NOMO-1 (cell line): ENCODE measurements at regions not wholly inside any gene's neighbourhood (a gene's known extent, or its start where the extent isn't known, plus 50 kb on each side); places are given as distances from the start of the nearest gene placed in this dataset.

ENCODE experiments used
- DNase-seq, 2 experiments: peaks; one replicate each; lab custom pipeline; 2025; ENCODE audit not compliant: unreplicated experiment in 2 of 2; lab: John Stamatoyannopoulos, UW

GRCh38 chr12:115243933-115244628 is 560.1 kb upstream of the TBX3 start:
- no peak for DNase-seq

GRCh38 chr12:115240251-115240650 is 556.3 kb upstream of the TBX3 start:
- DNase-seq, result no peak

GRCh38 chr12:115235880-115236279 is 551.9 kb upstream of the TBX3 start:
- no peak for DNase-seq

- DNase-seq, result no peak
Measured at GRCh38 chr12:115233891-115234543, 550.0 kb upstream of the TBX3 start.

- no peak for DNase-seq
Measured at GRCh38 chr12:115232455-115233156, 548.6 kb upstream of the TBX3 start.

- no peak for DNase-seq
Measured at GRCh38 chr12:115230606-115231005, 546.6 kb upstream of the TBX3 start.

- DNase-seq, result no peak
Measured at GRCh38 chr12:115229517-115229916, 545.5 kb upstream of the TBX3 start.

GRCh38 chr12:115228434-115228833 is 544.5 kb upstream of the TBX3 start:
- no peak for DNase-seq

- no peak for DNase-seq
Measured at GRCh38 chr12:115227137-115227615, 543.2 kb upstream of the TBX3 start.

- DNase-seq, result no peak
Measured at GRCh38 chr12:115225845-115226244, 541.9 kb upstream of the TBX3 start.

- DNase-seq, result no peak
Measured at GRCh38 chr12:115223991-115224390, 540.0 kb upstream of the TBX3 start.

- no peak for DNase-seq
Measured at GRCh38 chr12:115223322-115223721, 539.3 kb upstream of the TBX3 start.

GRCh38 chr12:115222220-115222619 is 538.2 kb upstream of the TBX3 start:
- DNase-seq, result no peak

- DNase-seq, result no peak
Measured at GRCh38 chr12:115216301-115216700, 532.3 kb upstream of the TBX3 start.

GRCh38 chr12:115215544-115215943 is 531.6 kb upstream of the TBX3 start:
- no peak for DNase-seq

- DNase-seq, result no peak
Measured at GRCh38 chr12:115213538-115214016, 529.6 kb upstream of the TBX3 start.

GRCh38 chr12:115213118-115213517 is 529.1 kb upstream of the TBX3 start:
- no peak for DNase-seq

- no peak for DNase-seq
Measured at GRCh38 chr12:115212356-115212755, 528.4 kb upstream of the TBX3 start.

- DNase-seq, result no peak
Measured at GRCh38 chr12:115210533-115211252, 526.7 kb upstream of the TBX3 start.

GRCh38 chr12:115209230-115209629 is 525.3 kb upstream of the TBX3 start:
- DNase-seq, result no peak

GRCh38 chr12:115208098-115208497 is 524.1 kb upstream of the TBX3 start:
- DNase-seq, result no peak
